BJ (cell line): ENCODE measurements at regions not wholly inside any gene's neighbourhood (a gene's known extent, or its start where the extent isn't known, plus 50 kb on each side); places are given as distances from the start of the nearest gene placed in this dataset.

Experiments
- CTCF ChIA-PET: fragments of 350-600 bp; formaldehyde crosslinking; extraction: SDS; loops from one replicate; lab custom pipeline; 2021; ENCODE audit warnings: antibody characterized with exemption, inconsistent platforms; lab: Yijun Ruan, JAX
- POLR2A ChIA-PET: fragments of 300-600 bp; sonication (Branson Sonifier 250); formaldehyde crosslinking; extraction: SDS; loops from one replicate; lab custom pipeline; 2021; ENCODE audit warnings: antibody characterized with exemption; lab: Charles Lee
- DNase-seq: peaks from one replicate; pipeline ENCODE4 v3.0.0-alpha.2; 2011; ENCODE audit warnings: low read depth
- H3K27me3 ChIP-seq: 2 replicates; pipeline ENCODE4 v1.6.0; 2011; ENCODE audit warnings: low read length; ENCODE audit not compliant: control insufficient read depth, insufficient read depth
- H3K36me3 ChIP-seq: 2 replicates; pipeline ENCODE4 v1.5.1; 2011; ENCODE audit warnings: low read length; ENCODE audit not compliant: control insufficient read depth, insufficient read depth
- H3K4me3 ChIP-seq: 2 replicates; pipeline ENCODE4 v1.5.1; 2011; ENCODE audit warnings: low read depth, mild to moderate bottlenecking, control low read depth, low read length
- CTCF ChIP-seq: IDR thresholded peaks from 2 replicates; pipeline ENCODE4 v1.5.1; 2011; ENCODE audit warnings: low read depth, mild to moderate bottlenecking, control low read depth, inconsistent platforms, low read length, moderate library complexity; ENCODE audit not compliant: insufficient read depth

- no peak for DNase-seq
- no peak for TF ChIP-seq CTCF
- Histone ChIP-seq H3K36me3 (no peaks in the 10 kb centered on the region), H3K27me3 (no peaks in the 10 kb centered on the region), H3K4me3 (no peak overlapping the region)
- CTCF ChIA-PET: no interaction called here
- POLR2A ChIA-PET: no interaction called here
Measured at GRCh38 chr12:66829660-66830325, 150.9 kb upstream of the GRIP1 start.

DNA sequence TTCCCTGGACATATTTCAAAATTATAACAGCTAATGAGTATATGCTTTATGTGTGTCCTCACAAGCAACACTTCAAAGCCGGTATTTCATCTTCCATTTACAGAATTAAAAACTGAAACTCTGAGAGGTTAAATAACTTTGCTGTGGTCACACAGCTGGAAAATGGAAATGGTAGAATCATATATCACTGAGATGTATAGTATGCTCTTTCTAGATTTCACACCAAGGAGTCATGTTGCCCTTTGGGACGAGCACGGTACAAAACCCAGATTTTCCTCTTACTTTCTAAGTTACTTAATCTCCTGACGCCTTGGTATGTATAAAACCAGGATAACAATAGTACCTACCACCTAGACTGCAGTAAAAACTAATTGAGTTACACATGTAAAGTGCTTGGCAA is 152.6 kb upstream of the GRIP1 start:
- DNase-seq: no peak
- CTCF ChIA-PET: no interaction called here
- POLR2A ChIA-PET: no interaction called here
- no peaks in the 10 kb centered on the region for H3K27me3 ChIP-seq
- H3K4me3 ChIP-seq: no peak overlapping the region
- H3K36me3 ChIP-seq: no peaks in the 10 kb centered on the region
- TF ChIP-seq CTCF: no peak

DNA sequence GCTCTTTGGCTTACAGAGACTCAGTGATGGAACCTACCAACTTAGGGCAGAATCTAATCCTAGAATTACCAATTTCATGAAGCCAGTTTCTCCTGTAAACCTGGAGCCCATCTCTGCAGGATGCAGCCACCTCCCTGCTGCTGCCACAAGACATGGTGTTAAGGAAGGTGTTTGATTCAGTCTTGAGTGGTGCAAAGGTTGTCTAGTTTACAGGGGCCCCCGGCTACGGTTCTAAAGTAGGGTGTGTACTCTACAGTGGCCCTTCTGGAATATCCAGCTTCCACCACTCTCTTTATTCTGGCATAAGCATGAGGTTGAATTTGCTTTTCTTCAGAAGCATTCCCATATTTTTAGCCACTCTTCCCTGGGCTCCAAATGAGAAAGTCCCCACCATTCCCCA is 154.1 kb upstream of the GRIP1 start:
- CTCF ChIA-PET: no interaction called here
- POLR2A ChIA-PET: no interaction called here
- H3K36me3 ChIP-seq: no peaks in the 10 kb centered on the region
- no peak for TF ChIP-seq CTCF
- no peak overlapping the region for H3K4me3 ChIP-seq
- no peaks in the 10 kb centered on the region for H3K27me3 ChIP-seq
- no peak for DNase-seq

GRCh38 chr12:66836623-66837310 is 157.9 kb upstream of the GRIP1 start:
- no peak for TF ChIP-seq CTCF
- no peaks in the 10 kb centered on the region for H3K36me3 ChIP-seq
- CTCF ChIA-PET: interaction anchor here (0.6 to 1.2 kb wide), 2 partner anchors 16 to 24 kb away, joined by 3 read pairs; no protein-coding TSS in a partner anchor
- no peak for DNase-seq
- H3K27me3 ChIP-seq: no peaks in the 10 kb centered on the region
- H3K4me3 ChIP-seq: no peak overlapping the region
- POLR2A ChIA-PET: no interaction called here

GRCh38 chr12:66837311-66837627 is 158.4 kb upstream of the GRIP1 start:
- H3K27me3 ChIP-seq: no peaks in the 10 kb centered on the region
- ChIA-PET CTCF (interaction anchor here (0.6 kb wide), 1 partner anchor 16 kb away, joined by 3 read pairs; no protein-coding TSS in a partner anchor), POLR2A (no interaction called here)
- no peak for TF ChIP-seq CTCF
- no peak for DNase-seq
- no peaks in the 10 kb centered on the region for H3K36me3 ChIP-seq
- H3K4me3 ChIP-seq: no peak overlapping the region
